ENCODE measurements at regions not wholly inside any gene's neighbourhood (a gene's known extent, or its start where the extent isn't known, plus 50 kb on each side); places are given as distances from the start of the nearest gene placed in this dataset.

GRCh38 chr3:118781839-118782238 lies 252.8 kb downstream of the IGSF11 start:
- DNase-seq (ENCODE audit: low read depth) = no peak
- H3K4me3 ChIP-seq (ENCODE audit: low read depth, low read length) = no peak overlapping the region
- no peak for TF ChIP-seq CTCF (IDR thresholded peaks at IDR 0.05; ENCODE audit: insufficient read depth, low read depth, low read length)

GRCh38 chr3:118782755-118783202 lies 251.9 kb downstream of the IGSF11 start:
- no peak overlapping the region for H3K4me3 ChIP-seq (ENCODE audit: low read depth, low read length)
- no peak for TF ChIP-seq CTCF (IDR thresholded peaks at IDR 0.05; ENCODE audit: insufficient read depth, low read depth, low read length)
- DNase-seq (ENCODE audit: low read depth) = no peak

- no peak for TF ChIP-seq CTCF (IDR thresholded peaks at IDR 0.05; ENCODE audit: insufficient read depth, low read depth, low read length)
- no peak for DNase-seq (ENCODE audit: low read depth)
- no peak overlapping the region for H3K4me3 ChIP-seq (ENCODE audit: low read depth, low read length)
Measured at GRCh38 chr3:118785415-118785814, 249.2 kb downstream of the IGSF11 start.

GRCh38 chr3:118791246-118791645 lies 243.4 kb downstream of the IGSF11 start:
- no peak for TF ChIP-seq CTCF (IDR thresholded peaks at IDR 0.05; ENCODE audit: insufficient read depth, low read depth, low read length)
- no peak overlapping the region for H3K4me3 ChIP-seq (ENCODE audit: low read depth, low read length)
- DNase-seq (ENCODE audit: low read depth) = no peak

GRCh38 chr3:118792191-118792590 lies 242.5 kb downstream of the IGSF11 start:
- DNase-seq (ENCODE audit: low read depth) = no peak
- no peak for TF ChIP-seq CTCF (IDR thresholded peaks at IDR 0.05; ENCODE audit: insufficient read depth, low read depth, low read length)
- H3K4me3 ChIP-seq (ENCODE audit: low read depth, low read length) = no peak overlapping the region

GRCh38 chr3:118793176-118793575 lies 241.5 kb downstream of the IGSF11 start:
- no peak overlapping the region for H3K4me3 ChIP-seq (ENCODE audit: low read depth, low read length)
- no peak for DNase-seq (ENCODE audit: low read depth)
- no peak for TF ChIP-seq CTCF (IDR thresholded peaks at IDR 0.05; ENCODE audit: insufficient read depth, low read depth, low read length)

GRCh38 chr3:118799303-118799702 lies 235.3 kb downstream of the IGSF11 start:
- TF ChIP-seq CTCF (IDR thresholded peaks at IDR 0.05; ENCODE audit: insufficient read depth, low read depth, low read length) = no peak
- DNase-seq (ENCODE audit: low read depth) = no peak
- no peak overlapping the region for H3K4me3 ChIP-seq (ENCODE audit: low read depth, low read length)
